HEK293T (cell line): ENCODE measurements at regions not wholly inside any gene's neighbourhood (a gene's known extent, or its start where the extent isn't known, plus 50 kb on each side); places are given as distances from the start of the nearest gene placed in this dataset.

Experiments
- ARNT ChIP-seq: fragments of 450-650 bp; IDR thresholded peaks from 2 replicates; pipeline ENCODE4 v1.6.1; 2017; ENCODE audit warnings: mild to moderate bottlenecking
- BHLHE40 ChIP-seq: fragments of 450-650 bp; IDR thresholded peaks from 2 replicates; pipeline ENCODE4 v1.6.1; 2016; ENCODE audit warnings: mild to moderate bottlenecking, moderate library complexity, borderline replicate concordance
- ELF4 ChIP-seq: fragments of 450-650 bp; IDR thresholded peaks from 2 replicates; pipeline ENCODE4 v1.6.1; 2017; ENCODE audit warnings: antibody characterized with exemption
- FOXK2 ChIP-seq: fragments of 450-650 bp; IDR thresholded peaks from 2 replicates; pipeline ENCODE4 v1.6.1; 2016; ENCODE audit warnings: mild to moderate bottlenecking
- SP1 ChIP-seq: fragments of 450-650 bp; IDR thresholded peaks from 2 replicates; pipeline ENCODE4 v1.6.1; 2017
- SUZ12 ChIP-seq: fragments of 450-650 bp; IDR thresholded peaks from 2 replicates; pipeline ENCODE4 v1.6.1; 2016; ENCODE audit warnings: mild to moderate bottlenecking
- ZNF384 ChIP-seq: fragments of 450-650 bp; IDR thresholded peaks from 2 replicates; pipeline ENCODE4 v1.6.1; 2016

- TF ChIP-seq ELF4 (no peak), BHLHE40 (no peak), SP1 (no peak), SUZ12 (no peak), ARNT (no peak), ZNF384 (no peak), FOXK2 (no peak)
Measured at GRCh38 chr15:93239993-93240392, 151.0 kb upstream of the RGMA start.
